HG02840 (cell line): ENCODE measurements at regions not wholly inside any gene's neighbourhood (a gene's known extent, or its start where the extent isn't known, plus 50 kb on each side); places are given as distances from the start of the nearest gene placed in this dataset.

ENCODE experiments used
- ATAC-seq: cut with Tn5 transposase; IDR thresholded peaks from one replicate; pipeline ENCODE4 v1.9.1; 2021; ENCODE audit warnings: mild to moderate bottlenecking, moderate library complexity, moderate number of reproducible peaks; ENCODE audit not compliant: unreplicated experiment, low FRiP score

DNA sequence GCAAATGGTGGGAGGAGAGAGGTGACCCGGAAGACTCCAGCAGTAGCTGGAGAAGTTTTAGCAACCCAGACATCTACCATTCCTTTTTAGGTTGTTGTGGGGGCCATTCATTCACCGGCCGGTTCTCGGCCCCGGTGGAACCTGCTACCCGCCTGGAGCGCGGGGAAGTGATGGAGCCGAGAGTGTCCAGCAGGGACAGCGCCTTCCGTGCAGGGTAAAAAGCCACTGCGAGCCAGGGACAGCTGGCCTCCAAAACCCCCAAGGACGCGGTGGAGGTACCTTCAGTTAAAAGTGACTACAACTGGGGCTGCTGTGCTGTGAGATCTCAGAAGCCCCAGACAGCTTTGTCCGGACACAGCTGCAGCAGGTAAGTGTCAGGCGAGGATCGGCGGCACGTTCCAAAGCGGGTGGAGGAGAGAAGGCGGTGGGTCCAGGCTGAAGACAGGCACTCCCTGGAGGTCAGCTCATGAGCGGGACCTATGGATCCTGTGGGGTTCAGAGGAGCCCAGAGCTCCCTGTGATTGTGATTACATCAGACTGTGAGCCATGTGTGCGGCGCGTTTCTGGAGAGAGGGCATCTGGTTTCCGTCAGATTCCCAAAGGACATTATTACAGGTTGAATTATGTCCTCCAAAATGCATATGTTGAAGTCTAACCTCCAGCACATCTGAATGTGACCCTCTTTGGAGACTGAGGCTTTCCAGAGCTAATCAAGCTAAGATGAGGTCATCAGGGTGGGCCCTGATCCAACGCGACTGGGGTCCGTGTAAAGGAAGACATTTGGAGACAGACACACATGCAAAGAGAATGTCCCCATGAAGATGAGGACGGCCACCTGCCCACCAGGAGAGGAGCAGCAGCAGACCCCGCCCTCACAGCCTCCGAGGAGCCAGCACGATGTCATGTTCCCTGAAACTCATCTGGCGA lies 276.3 kb downstream of the EIPR1 start:
- ATAC-seq: no peak

DNA sequence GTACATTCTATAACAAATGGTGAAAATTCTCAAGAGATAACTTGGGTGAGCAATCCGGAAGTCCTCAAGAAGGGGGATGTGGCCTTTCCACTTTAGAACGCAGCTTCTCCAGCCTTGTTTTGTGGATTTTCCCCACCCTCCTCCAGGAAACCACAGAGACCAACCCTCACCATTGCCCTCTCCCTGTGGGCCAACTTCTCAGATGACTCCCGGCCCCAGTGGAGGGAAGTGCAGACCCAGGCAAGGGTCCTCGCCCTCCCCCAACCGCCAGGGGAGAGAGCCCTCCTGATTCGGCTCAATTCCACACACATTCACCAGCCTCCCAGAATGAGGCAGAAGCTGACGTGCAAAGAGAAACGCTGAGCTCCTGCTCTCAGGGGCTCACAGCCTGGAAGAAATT lies 277.2 kb downstream of the EIPR1 start:
- ATAC-seq: no peak

GRCh38 chr2:3099860-3100234 lies 277.8 kb downstream of the EIPR1 start:
- ATAC-seq: no peak

- no peak for ATAC-seq
Observed at GRCh38 chr2:3099145-3099859, 278.3 kb downstream of the EIPR1 start.

- no peak for ATAC-seq
Observed at GRCh38 chr2:3098231-3098630, 279.4 kb downstream of the EIPR1 start.

DNA sequence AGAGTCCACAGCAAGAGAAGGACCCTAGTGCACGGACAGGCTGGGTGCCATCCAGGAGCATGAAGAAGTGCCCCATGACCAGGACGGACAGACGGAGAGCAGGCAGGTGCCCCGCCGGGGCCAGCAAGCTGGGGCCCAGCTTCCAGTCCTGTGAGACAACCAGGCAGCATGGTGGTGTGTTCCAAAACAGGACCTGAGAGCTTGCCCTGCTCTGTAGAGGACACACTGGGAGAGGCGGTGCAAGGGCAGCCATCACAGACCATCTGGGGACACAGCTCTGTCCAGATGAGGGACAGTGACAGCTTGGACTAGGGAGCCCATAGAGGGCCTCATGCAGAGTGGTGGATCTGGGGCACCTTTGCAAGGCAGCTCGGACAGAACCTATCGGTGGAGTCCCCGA lies 279.8 kb downstream of the EIPR1 start:
- ATAC-seq: no peak

DNA sequence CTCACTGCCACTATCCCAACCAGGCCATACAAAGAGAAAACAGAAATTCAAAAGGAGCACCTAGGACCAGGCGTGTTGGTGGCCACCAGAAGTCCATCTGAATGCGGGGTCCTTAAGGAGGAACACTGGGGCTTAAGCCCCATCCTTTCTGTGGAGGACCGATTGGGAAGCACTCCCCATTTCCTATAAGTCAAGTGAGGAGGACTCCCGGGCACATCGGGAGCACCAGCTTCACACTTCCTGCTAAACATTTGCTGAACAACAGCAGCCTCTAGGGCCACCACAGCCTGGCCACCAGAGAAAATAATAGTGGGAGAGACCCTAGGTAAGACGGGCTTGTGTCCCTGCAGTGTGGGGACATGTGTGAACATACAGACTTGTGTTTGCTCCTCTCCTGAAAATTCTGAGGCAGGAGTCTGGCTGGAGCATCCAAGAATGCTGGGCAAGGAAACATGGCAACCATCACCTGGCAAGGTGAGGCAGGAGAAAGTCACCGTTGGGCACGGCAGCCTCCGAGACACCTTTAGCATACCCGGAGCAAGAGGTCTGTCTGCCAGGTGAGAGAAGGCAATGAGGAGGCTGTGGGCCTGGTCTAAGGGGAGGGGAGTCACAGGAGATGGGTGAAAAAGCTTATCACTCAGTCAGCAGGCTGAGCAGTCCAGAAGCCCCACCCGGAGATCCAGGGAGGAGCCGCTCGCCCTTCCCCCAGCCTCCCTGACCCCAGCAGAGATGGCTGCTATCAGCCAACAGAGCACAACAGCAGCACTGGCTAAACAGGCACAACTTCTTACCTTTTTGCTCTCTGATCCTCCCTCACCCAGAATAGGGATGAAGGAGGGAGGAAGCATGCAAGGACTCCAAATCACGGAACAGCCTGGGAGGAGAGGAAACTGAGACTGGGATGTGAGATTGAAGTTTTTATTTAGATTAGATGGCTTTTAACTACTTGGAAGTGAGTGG lies 282.3 kb downstream of the EIPR1 start:
- ATAC-seq: no peak

GRCh38 chr2:3094318-3094717 lies 283.3 kb downstream of the EIPR1 start:
- ATAC-seq: no peak

DNA sequence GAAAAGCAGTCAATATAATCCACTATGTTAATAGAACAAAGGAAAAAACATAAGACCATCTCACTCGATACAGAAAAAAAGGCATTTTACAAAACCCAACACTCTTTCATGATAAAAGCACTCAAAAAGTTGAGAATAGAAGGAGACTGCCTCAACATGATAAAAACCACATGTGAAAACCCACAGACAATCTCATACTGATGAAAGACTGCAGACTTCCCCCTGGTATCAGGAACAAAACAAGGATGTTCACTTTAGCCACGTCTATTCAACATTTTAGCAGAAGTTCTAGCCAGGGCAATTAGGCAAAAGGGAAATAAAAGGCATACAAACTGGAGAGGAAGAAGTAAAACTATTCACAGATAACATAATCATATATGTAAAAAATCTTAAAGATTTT lies 285.9 kb downstream of the EIPR1 start:
- no peak for ATAC-seq

GRCh38 chr2:3082705-3083104 lies 294.9 kb downstream of the EIPR1 start:
- no peak for ATAC-seq

DNA sequence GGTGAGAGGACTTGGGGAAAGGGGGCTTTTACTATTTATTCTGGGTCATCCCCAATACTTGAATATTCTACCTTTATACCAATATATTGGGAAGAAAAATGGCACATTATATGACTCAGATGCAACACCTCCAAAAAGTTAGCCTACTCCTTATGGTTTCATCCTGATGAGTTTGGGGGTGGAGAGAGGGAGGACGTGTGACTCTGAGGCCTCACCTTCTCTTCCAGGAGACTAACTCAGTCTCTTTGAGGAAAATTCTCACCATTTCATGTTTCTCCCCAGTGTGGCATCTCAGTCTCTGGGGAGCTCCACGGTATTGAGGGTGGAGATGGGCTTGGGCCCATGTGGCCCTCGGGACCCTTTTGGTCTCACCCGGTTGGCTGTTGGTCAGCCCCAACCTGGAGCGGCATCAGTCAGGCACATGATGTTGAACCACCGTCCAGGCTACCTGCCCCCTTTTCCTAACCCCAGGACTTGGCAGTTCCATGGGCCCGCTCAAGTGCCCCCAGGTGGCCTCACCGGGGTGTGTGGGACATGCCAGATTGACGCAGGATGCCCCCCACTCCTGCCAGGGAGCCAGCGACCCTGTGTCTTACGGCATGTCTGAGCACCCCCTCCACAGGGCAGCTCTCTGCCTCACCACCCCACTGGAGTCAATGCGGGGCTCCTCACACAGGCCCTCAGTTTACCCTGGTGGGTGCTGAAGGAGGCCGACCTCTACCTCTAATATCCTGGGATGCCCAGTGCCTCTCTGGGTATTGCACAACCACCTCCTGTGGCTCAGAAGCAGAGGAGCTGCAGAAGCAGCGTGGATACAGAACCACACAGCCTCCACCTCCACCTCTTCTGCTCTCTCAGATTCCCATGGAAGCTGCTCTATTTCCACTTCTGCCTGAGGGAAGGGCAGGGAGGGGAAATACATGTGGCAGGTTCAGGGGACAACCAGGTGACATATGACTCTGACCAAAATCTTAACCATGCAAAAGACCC lies 297.4 kb downstream of the EIPR1 start:
- no peak for ATAC-seq

- no peak for ATAC-seq
Observed at GRCh38 chr2:3079466-3079865, 298.2 kb downstream of the EIPR1 start.

- ATAC-seq: no peak
Observed at GRCh38 chr2:3078684-3079083, 298.9 kb downstream of the EIPR1 start.

- ATAC-seq: no peak
Observed at GRCh38 chr2:3076848-3077642, 300.6 kb downstream of the EIPR1 start.

DNA sequence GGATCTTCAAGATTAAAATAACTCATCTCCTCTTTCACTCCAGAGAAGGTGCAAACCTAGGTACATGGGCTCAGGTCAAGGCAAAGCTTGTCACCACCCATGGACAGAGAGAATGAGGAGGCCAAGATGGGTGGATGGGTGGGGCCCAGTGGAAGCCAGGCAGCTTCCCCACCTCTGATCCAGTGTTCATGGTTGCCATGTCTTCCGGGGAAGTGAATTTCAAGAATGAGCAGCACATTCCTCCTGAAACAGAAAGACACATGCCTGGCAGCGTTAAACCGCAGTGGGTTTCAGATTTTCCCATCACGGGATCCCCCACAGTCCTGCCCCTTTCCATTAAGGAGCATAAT lies 301.7 kb downstream of the EIPR1 start:
- no peak for ATAC-seq

DNA sequence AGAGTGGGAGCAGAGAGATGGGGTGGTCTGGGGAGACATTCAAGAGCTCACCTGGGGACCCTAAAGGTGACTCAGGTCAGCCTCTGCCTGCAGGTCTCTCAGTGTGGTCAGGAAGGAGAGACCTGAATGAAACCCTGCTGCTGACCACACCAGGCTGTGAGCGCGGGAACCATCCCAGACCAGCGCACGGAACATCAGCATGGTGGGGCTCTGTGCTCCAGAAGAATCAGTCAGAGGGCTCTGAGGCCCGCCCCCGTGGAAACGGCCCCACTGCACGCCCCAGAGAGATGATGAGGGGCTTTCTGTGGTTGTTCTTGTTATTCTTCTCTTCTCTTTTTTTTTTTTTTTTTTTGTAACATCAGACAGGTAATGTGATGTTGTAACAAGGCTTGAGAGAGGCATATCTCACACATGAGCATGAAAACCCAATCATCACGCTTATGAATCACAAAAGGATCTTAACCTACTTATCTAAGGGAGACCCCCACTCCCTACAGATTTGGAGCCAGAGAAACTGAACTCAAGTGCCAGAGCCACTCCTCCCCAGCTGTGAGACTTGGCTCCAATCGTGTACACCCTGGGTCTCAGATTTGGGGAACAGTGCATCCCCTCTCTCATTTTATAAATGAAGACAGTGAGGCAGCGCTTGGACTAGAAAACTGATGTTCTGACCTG lies 302.2 kb downstream of the EIPR1 start:
- no peak for ATAC-seq

DNA sequence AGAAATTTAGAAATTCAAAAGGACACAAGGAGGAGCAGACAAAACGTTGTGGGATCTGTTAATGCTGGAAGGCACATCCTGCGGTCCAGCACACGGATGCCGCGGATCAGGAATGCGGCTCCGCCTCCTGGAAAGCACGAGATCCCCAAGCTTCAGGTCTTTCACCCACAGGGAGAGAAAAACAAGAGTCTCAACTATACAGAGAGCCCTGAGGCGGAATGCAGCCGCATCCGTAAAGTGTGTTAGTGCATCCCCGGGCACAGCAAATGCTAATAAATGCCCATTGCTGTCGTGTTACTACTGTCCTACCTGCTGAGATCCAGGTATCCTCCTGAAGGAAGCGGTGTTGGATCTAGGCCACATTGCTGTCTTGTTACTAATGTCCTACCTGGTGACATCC lies 303.9 kb downstream of the EIPR1 start:
- ATAC-seq: no peak

DNA sequence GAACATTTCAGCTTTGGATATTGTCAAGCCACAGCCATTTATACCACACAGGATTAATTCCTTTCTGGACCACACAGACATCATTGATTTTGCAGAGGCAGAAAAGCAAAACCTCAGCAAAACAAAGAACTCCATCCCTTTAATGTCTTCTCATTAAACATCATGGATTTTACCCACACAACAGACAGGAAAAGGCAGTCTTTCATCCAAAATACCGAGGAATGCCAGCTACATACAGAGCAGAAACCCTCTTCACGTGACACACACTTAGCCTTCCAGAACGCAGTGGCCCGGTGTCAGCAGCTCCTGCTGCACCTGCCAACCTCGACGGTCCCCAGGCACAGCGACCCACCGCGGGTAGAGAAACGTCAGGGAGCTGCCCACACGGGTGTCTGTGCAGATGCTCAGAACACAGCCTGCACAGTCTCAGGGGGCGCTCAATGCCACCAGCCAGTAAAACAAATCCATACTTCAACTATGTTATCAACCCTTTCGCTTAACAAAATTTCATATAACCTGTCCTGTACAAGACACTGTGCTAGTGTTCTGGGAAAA lies 304.5 kb downstream of the EIPR1 start:
- ATAC-seq: no peak
